Ishikawa (cell line): ENCODE measurements at regions not wholly inside any gene's neighbourhood (a gene's known extent, or its start where the extent isn't known, plus 50 kb on each side); places are given as distances from the start of the nearest gene placed in this dataset.
A peak's percentile ranks its signal among the peaks of the same experiment; 100 is the strongest.

ENCODE experiments used
- EGR1 ChIP-seq: IDR thresholded peaks from 2 replicates; pipeline ENCODE4 v1.6.1; 2012
- EP300 ChIP-seq: IDR thresholded peaks from 2 replicates; pipeline ENCODE4 v1.6.1; 2012; ENCODE audit warnings: borderline replicate concordance
- FOXM1 ChIP-seq: IDR thresholded peaks from 2 replicates; pipeline ENCODE4 v1.6.1; 2012; ENCODE audit warnings: low read depth, borderline replicate concordance
- NFIC ChIP-seq: IDR thresholded peaks from 2 replicates; pipeline ENCODE4 v1.6.1; 2012
- RAD21 ChIP-seq: IDR thresholded peaks from 2 replicates; pipeline ENCODE4 v1.6.1; 2012; ENCODE audit warnings: low read depth
- TAF1 ChIP-seq: IDR thresholded peaks from 2 replicates; pipeline ENCODE4 v1.6.1; 2012; ENCODE audit warnings: low read depth, mild to moderate bottlenecking
- TEAD4 ChIP-seq: IDR thresholded peaks from 2 replicates; pipeline ENCODE4 v1.6.1; 2012
- YY1 ChIP-seq: IDR thresholded peaks from 2 replicates; pipeline ENCODE4 v1.6.1; 2012; ENCODE audit warnings: low read depth
- TF ChIP-seq, protein P1 (sequence below): IDR thresholded peaks from 2 replicates; pipeline ENCODE4 v1.6.1; 2012; ENCODE audit warnings: low read depth, mild to moderate bottlenecking

DNA sequence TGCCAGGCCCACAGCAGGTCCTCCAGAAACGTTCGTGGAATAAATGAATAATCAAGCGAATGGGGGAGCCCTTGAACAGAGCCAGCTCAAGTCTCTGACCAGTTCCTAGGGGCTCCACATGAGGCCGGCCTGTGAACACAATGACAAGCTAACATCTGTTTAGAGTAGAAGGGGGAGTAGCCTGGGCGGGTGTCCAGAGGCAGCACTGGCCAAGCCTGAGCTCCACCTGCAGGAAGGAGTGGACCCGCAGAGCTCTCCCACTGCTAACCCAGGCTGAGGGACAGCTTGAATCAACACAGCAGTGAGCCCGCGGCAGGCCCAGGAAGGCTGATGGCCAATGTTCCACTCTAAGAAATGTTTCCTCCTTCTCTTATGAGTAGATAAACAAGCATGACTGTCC lies 234.8 kb upstream of the RAB6C start:
- peak; percentile 73 for TF ChIP-seq RAD21
- no peak for TF ChIP-seq TEAD4
- no peak for TF ChIP-seq TAF1
- TF ChIP-seq, protein P1, sequence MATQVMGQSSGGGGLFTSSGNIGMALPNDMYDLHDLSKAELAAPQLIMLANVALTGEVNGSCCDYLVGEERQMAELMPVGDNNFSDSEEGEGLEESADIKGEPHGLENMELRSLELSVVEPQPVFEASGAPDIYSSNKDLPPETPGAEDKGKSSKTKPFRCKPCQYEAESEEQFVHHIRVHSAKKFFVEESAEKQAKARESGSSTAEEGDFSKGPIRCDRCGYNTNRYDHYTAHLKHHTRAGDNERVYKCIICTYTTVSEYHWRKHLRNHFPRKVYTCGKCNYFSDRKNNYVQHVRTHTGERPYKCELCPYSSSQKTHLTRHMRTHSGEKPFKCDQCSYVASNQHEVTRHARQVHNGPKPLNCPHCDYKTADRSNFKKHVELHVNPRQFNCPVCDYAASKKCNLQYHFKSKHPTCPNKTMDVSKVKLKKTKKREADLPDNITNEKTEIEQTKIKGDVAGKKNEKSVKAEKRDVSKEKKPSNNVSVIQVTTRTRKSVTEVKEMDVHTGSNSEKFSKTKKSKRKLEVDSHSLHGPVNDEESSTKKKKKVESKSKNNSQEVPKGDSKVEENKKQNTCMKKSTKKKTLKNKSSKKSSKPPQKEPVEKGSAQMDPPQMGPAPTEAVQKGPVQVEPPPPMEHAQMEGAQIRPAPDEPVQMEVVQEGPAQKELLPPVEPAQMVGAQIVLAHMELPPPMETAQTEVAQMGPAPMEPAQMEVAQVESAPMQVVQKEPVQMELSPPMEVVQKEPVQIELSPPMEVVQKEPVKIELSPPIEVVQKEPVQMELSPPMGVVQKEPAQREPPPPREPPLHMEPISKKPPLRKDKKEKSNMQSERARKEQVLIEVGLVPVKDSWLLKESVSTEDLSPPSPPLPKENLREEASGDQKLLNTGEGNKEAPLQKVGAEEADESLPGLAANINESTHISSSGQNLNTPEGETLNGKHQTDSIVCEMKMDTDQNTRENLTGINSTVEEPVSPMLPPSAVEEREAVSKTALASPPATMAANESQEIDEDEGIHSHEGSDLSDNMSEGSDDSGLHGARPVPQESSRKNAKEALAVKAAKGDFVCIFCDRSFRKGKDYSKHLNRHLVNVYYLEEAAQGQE = no peak
- no peak; the same call in 1 of the 2 replicates for TF ChIP-seq EP300
- TF ChIP-seq FOXM1 = no peak
- no peak for TF ChIP-seq YY1
- no peak for TF ChIP-seq EGR1
- peak; percentile 63 for TF ChIP-seq NFIC
